Uterus (tissue), 2 donors: ENCODE measurements at regions not wholly inside any gene's neighbourhood (a gene's known extent, or its start where the extent isn't known, plus 50 kb on each side); places are given as distances from the start of the nearest gene placed in this dataset.

Experiments
- POLR2A ChIP-seq, 2 donors: fragments of 450-650 bp; IDR thresholded peaks; one replicate each; pipeline ENCODE4 v1.6.1; 2016; ENCODE audit warnings: antibody characterized with exemption in 2 of 2, mild to moderate bottlenecking in 1 of 2, moderate library complexity in 1 of 2
- TF ChIP-seq, protein P1 (sequence below), 4 experiments: fragments of 200-600 bp in 2 of 4; fragments of 450-650 bp in 2 of 4; sonication (generic) in 2 of 4; IDR thresholded peaks; one replicate each; pipeline ENCODE4 v1.5.1; 2016 to 2019; ENCODE audit warnings: antibody characterized with exemption in 4 of 4, mild to moderate bottlenecking in 2 of 4, moderate library complexity in 1 of 4

GRCh38 chr1:79726911-79727310, 720.4 kb upstream of the ADGRL4 start:
- TF ChIP-seq, protein P1, sequence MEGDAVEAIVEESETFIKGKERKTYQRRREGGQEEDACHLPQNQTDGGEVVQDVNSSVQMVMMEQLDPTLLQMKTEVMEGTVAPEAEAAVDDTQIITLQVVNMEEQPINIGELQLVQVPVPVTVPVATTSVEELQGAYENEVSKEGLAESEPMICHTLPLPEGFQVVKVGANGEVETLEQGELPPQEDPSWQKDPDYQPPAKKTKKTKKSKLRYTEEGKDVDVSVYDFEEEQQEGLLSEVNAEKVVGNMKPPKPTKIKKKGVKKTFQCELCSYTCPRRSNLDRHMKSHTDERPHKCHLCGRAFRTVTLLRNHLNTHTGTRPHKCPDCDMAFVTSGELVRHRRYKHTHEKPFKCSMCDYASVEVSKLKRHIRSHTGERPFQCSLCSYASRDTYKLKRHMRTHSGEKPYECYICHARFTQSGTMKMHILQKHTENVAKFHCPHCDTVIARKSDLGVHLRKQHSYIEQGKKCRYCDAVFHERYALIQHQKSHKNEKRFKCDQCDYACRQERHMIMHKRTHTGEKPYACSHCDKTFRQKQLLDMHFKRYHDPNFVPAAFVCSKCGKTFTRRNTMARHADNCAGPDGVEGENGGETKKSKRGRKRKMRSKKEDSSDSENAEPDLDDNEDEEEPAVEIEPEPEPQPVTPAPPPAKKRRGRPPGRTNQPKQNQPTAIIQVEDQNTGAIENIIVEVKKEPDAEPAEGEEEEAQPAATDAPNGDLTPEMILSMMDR (IDR thresholded peaks at IDR 0.05) = no peak
- no peak for TF ChIP-seq POLR2A (IDR thresholded peaks at IDR 0.05)
